ENCODE measurements at regions not wholly inside any gene's neighbourhood (a gene's known extent, or its start where the extent isn't known, plus 50 kb on each side); places are given as distances from the start of the nearest gene placed in this dataset.

DNA sequence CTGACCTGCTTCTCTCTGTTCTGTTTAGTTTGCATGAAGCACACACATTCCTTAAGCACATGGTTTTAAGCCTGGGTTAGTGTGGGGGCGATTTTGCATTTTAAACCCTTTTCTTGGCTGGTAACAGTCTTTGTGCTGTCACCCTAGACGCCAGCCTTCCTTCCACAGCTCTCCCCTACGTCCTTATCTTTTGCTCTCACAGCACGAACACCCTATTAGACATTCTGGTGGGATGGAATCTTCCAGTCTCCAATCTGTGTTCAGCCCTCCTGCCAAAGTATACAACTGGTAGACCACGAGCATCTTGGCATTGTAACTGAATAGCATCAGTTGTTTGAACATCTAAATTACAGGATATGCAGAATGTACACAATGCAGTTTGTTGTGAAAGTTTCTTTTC lies 316.9 kb upstream of the IRX2 start:
- in situ Hi-C loops (cut with MboI; ENCODE audit: low pct_unique_long_range_greater_than_20kb, low sequenced_read_pairs), result no loop called here
- DNase-seq, result no peak

DNA sequence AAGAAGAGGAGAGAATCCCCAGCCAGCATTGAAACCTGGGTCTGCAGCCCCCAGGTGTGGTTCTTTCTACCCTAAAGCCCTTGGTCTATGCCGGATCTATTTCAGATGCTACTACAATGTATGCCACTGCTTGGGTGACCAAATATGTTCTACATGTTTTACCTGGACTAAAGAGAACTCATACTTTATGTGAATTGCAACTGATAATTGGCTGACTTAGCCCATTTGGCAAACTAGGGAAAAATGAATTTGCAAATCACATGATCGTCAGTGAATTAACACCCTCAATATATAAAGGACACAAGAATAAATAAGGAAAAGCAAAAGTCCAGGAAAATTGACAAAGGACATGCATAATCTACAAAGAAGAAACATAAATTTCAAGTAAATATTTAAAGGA lies 308.8 kb upstream of the IRX2 start:
- in situ Hi-C loops (cut with MboI; ENCODE audit: low pct_unique_long_range_greater_than_20kb, low sequenced_read_pairs), result no loop called here
- DNase-seq, result no peak

DNA sequence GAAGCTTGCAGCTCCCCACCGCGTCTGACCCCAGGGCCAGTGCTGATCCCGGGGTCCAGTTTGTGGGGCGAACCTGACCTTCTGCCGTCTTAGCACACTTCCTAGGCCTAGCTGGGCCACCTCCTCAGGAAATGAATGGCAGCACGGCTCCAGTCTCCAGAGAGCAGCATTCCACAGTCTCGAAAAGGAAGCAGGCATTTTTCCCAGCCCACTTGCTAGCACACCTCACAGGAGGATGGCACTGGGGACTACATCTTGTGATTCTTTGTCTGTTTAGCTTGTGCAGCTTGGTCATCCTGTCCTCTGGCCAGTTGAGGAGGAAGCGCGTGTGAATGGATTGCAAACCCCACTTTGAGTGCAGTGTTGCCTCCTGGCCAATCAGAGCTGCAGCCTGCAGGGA lies 308.0 kb upstream of the IRX2 start:
- in situ Hi-C loops (cut with MboI; ENCODE audit: low pct_unique_long_range_greater_than_20kb, low sequenced_read_pairs), result no loop called here
- DNase-seq, result no peak

GRCh38 chr5:3058942-3059341 lies 307.5 kb upstream of the IRX2 start:
- in situ Hi-C loops (cut with MboI; ENCODE audit: low pct_unique_long_range_greater_than_20kb, low sequenced_read_pairs), result no loop called here
- no peak for DNase-seq

DNA sequence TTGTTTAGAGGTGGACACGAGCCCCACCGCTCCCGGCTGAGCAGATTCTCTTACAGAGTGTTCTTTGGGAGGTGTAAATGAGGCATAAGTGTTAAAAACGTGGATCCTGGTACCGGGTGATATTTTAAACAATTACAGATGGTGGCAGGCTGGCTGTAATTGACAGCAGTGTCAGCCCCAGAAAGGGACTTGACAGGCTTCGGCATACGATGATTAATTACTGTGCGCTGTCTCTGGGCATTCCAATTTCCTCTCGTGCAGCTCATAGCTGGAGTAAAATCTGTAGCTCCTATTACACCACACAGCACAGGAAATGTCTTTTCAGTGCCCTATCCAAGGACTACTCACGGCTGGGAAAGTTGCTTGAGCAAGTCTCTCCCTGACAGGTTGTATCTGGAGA lies 305.4 kb upstream of the IRX2 start:
- in situ Hi-C loops (cut with MboI; ENCODE audit: low pct_unique_long_range_greater_than_20kb, low sequenced_read_pairs), result no loop called here
- DNase-seq, result no peak

GRCh38 chr5:3051400-3051799 lies 299.9 kb upstream of the IRX2 start:
- no peak for DNase-seq
- in situ Hi-C loops (cut with MboI; ENCODE audit: low pct_unique_long_range_greater_than_20kb, low sequenced_read_pairs), result no loop called here

- in situ Hi-C loops (cut with MboI; ENCODE audit: low pct_unique_long_range_greater_than_20kb, low sequenced_read_pairs), result no loop called here
- DNase-seq, result no peak
These were observed 299.4 kb upstream of the IRX2 start for GRCh38 chr5:3050863-3051262.

GRCh38 chr5:3049261-3049660 lies 297.8 kb upstream of the IRX2 start:
- no peak for DNase-seq
- in situ Hi-C loops (cut with MboI; ENCODE audit: low pct_unique_long_range_greater_than_20kb, low sequenced_read_pairs), result no loop called here

- in situ Hi-C loops (cut with MboI; ENCODE audit: low pct_unique_long_range_greater_than_20kb, low sequenced_read_pairs), result no loop called here
- no peak for DNase-seq
These were observed 295.8 kb upstream of the IRX2 start for GRCh38 chr5:3047212-3047774.

GRCh38 chr5:3043600-3043999 lies 292.1 kb upstream of the IRX2 start:
- in situ Hi-C loops (cut with MboI; ENCODE audit: low pct_unique_long_range_greater_than_20kb, low sequenced_read_pairs), result no loop called here
- no peak for DNase-seq

GRCh38 chr5:3041001-3041400 lies 289.5 kb upstream of the IRX2 start:
- DNase-seq, result no peak
- in situ Hi-C loops (cut with MboI; ENCODE audit: low pct_unique_long_range_greater_than_20kb, low sequenced_read_pairs), result no loop called here

- DNase-seq, result no peak
- in situ Hi-C loops (cut with MboI; ENCODE audit: low pct_unique_long_range_greater_than_20kb, low sequenced_read_pairs), result no loop called here
These were observed 284.7 kb upstream of the IRX2 start for GRCh38 chr5:3036041-3036788.

GRCh38 chr5:3035452-3035851 lies 284.0 kb upstream of the IRX2 start:
- DNase-seq, result no peak
- in situ Hi-C loops (cut with MboI; ENCODE audit: low pct_unique_long_range_greater_than_20kb, low sequenced_read_pairs), result no loop called here

DNA sequence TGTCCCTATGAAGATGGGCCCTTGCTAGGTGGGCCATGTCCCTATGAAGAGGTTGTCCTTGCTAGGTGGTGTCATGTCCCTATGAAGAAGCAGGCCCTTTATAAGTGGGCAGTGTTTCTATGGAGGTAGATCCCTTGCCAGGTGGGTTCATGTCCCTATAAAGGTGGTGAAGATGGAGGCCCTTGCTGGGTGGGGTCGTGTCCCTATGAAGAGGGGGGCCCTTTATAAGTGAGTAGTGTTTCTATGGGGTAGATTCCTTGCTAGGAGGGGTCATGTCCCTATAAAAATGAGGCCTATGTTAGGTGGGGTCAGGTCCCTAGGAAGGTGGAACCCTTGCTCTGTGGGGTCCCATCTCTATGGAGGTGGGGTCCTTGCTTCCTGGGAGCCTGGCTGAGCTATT lies 283.4 kb upstream of the IRX2 start:
- no peak for DNase-seq
- in situ Hi-C loops (cut with MboI; ENCODE audit: low pct_unique_long_range_greater_than_20kb, low sequenced_read_pairs), result no loop called here

GRCh38 chr5:3034449-3034848 lies 283.0 kb upstream of the IRX2 start:
- no peak for DNase-seq
- in situ Hi-C loops (cut with MboI; ENCODE audit: low pct_unique_long_range_greater_than_20kb, low sequenced_read_pairs), result no loop called here

GRCh38 chr5:3033033-3033755 lies 281.7 kb upstream of the IRX2 start:
- in situ Hi-C loops (cut with MboI; ENCODE audit: low pct_unique_long_range_greater_than_20kb, low sequenced_read_pairs), result no loop called here
- DNase-seq, result no peak

- in situ Hi-C loops (cut with MboI; ENCODE audit: low pct_unique_long_range_greater_than_20kb, low sequenced_read_pairs), result no loop called here
- DNase-seq, result no peak
These were observed 281.0 kb upstream of the IRX2 start for GRCh38 chr5:3032513-3032912.

GRCh38 chr5:3031733-3032378 lies 280.4 kb upstream of the IRX2 start:
- in situ Hi-C loops (cut with MboI; ENCODE audit: low pct_unique_long_range_greater_than_20kb, low sequenced_read_pairs), result no loop called here
- no peak for DNase-seq

- in situ Hi-C loops (cut with MboI; ENCODE audit: low pct_unique_long_range_greater_than_20kb, low sequenced_read_pairs), result no loop called here
- no peak for DNase-seq
These were observed 279.2 kb upstream of the IRX2 start for GRCh38 chr5:3030511-3031165.

DNA sequence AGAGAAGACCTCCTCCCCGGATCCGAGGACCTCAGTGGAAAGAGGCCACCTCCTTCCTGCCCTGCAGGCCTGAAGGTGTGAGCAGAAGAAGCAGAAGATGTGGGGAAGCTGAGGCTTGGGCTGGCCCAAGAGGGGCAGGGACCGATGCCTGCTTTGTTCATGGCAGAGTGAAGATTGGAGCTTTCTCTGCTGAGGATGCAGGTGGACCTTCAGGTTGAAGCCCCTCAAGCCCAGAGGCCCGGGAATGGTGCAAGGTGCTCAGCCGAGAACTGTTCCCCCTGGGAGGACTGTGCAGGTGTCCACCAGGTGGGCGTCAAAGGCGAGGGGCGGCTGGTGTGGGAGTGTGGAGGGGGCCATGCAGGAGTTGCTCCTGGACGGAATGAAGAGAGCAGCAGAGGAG lies 277.9 kb upstream of the IRX2 start:
- DNase-seq, result no peak
- in situ Hi-C loops (cut with MboI; ENCODE audit: low pct_unique_long_range_greater_than_20kb, low sequenced_read_pairs), result no loop called here
